OCI-LY7 (cell line): ENCODE measurements at regions not wholly inside any gene's neighbourhood (a gene's known extent, or its start where the extent isn't known, plus 50 kb on each side); places are given as distances from the start of the nearest gene placed in this dataset.

Experiments used
- BruUV-seq: library from RNA; stranded (reverse); fragments of 400-500 nt; replicated peaks from 2 replicates; lab custom pipeline; 2021; lab: Mats Ljungman, UMichigan
- CTCF ChIA-PET: fragments of 300-600 bp; sonication (Branson Sonifier 250); formaldehyde crosslinking; loops from one replicate; lab custom pipeline; 2022; ENCODE audit warnings: antibody characterized with exemption; ENCODE audit not compliant: unreplicated experiment; lab: Charles Lee
- POLR2A ChIA-PET: fragments of 300-600 bp; sonication (Branson Sonifier 250); formaldehyde crosslinking; loops from one replicate; lab custom pipeline; 2022; ENCODE audit warnings: antibody characterized with exemption; lab: Charles Lee
- DNase-seq: peaks from one replicate; pipeline ENCODE4 v3.0.0-alpha.2; 2015; ENCODE audit warnings: low spot score
- H2AFZ ChIP-seq: fragments of 200-600 bp; sonication (generic), shearing (Covaris generic); 2 replicates; pipeline ENCODE4 v1.6.1; 2014; ENCODE audit warnings: mild to moderate bottlenecking, antibody characterized with exemption, low read length, moderate library complexity
- H3K27ac ChIP-seq: fragments of 200-600 bp; sonication (generic); 2 replicates; pipeline ENCODE4 v1.5.1; 2014; ENCODE audit warnings: mixed run types, low read depth, mild to moderate bottlenecking, moderate library complexity, low read length, inconsistent platforms; ENCODE audit not compliant: poor library complexity, severe bottlenecking
- H3K36me3 ChIP-seq: fragments of 200-600 bp; sonication (generic); 2 replicates; pipeline ENCODE4 v1.6.1; 2014; ENCODE audit warnings: mild to moderate bottlenecking, antibody characterized with exemption, low read length, moderate library complexity, mixed read lengths; ENCODE audit not compliant: insufficient read depth
- H3K4me1 ChIP-seq: fragments of 200-600 bp; sonication (generic); 2 replicates; pipeline ENCODE4 v1.5.1; 2014; ENCODE audit warnings: mild to moderate bottlenecking, low read length; ENCODE audit not compliant: insufficient read depth, poor library complexity, severe bottlenecking
- H3K4me2 ChIP-seq: fragments of 200-600 bp; sonication (generic); 2 replicates; pipeline ENCODE4 v1.6.1; 2014; ENCODE audit warnings: mild to moderate bottlenecking, low read length
- H3K4me3 ChIP-seq: fragments of 200-600 bp; sonication (generic); 2 replicates; pipeline ENCODE4 v1.5.1; 2014; ENCODE audit warnings: mild to moderate bottlenecking, low read depth, low read length; ENCODE audit not compliant: poor library complexity, severe bottlenecking
- H3K79me2 ChIP-seq: fragments of 200-600 bp; sonication (generic); 2 replicates; pipeline ENCODE4 v1.6.1; 2016; ENCODE audit warnings: low read depth, mild to moderate bottlenecking, low read length, moderate library complexity, mixed read lengths; ENCODE audit not compliant: insufficient read depth
- H3K9me2 ChIP-seq: fragments of 200-600 bp; sonication (generic); 2 replicates; pipeline ENCODE4 v1.6.1; 2016; ENCODE audit warnings: mild to moderate bottlenecking, low read length, mixed read lengths; ENCODE audit not compliant: insufficient read depth
- H3K9me3 ChIP-seq: fragments of 200-600 bp; sonication (generic); 2 replicates; pipeline ENCODE4 v1.6.1; 2014; ENCODE audit warnings: mild to moderate bottlenecking, mixed run types, low read length, mixed read lengths
- H4K20me1 ChIP-seq: fragments of 200-600 bp; sonication (generic); 2 replicates; pipeline ENCODE4 v1.6.1; 2014; ENCODE audit warnings: mild to moderate bottlenecking, antibody characterized with exemption, low read length, moderate library complexity, mixed read lengths; ENCODE audit not compliant: insufficient read depth
- EZH2phosphoT487 ChIP-seq: fragments of 200-600 bp; sonication (generic); IDR thresholded peaks from 2 replicates; pipeline ENCODE4 v1.6.1; 2018; ENCODE audit warnings: low read depth, borderline replicate concordance, mild to moderate bottlenecking, mixed run types, antibody characterized with exemption, low read length, moderate library complexity, mixed read lengths
- intact Hi-C: fragments of 100-400 bp; cut with micrococcal nuclease; formaldehyde crosslinking; loops from one replicate; pipeline ENCODE4 v1.10.0; 2022; ENCODE audit not compliant: unreplicated experiment
- TF ChIP-seq, protein P1 (sequence below): fragments of 200-600 bp; sonication (generic); conservative IDR thresholded peaks from 2 replicates; pipeline ENCODE4 v1.5.1; 2014; ENCODE audit warnings: mild to moderate bottlenecking, antibody characterized with exemption, low read length, moderate library complexity, mixed read lengths

DNA sequence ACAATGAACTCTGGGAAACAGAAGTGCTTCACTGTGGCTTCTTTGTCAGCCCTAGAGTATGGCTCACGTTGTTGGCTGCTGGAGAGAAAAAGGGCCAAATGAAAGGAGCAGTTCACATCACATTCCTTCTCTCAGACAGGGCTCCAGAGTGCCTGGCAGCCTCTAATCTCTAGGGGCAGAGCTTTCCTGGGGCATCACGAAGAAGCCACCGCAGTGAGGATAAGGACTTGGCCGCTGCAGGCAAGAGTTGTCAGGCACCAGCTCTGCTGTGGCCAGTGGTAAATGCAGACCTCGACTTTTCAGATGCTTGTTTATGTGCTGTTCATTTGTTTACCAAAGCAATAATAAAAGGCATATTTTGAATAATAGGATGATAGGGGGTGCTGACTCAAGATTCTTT, 227.2 kb downstream of the ICE1 start:
- Histone ChIP-seq H3K79me2 (no peaks in the 10 kb centered on the region), H3K27ac (no peak overlapping the region), H3K9me2 (no peaks in the 10 kb centered on the region), H2AFZ (no peak overlapping the region), H3K9me3 (no peaks in the 10 kb centered on the region), H3K4me2 (no peak overlapping the region), H4K20me1 (no peaks in the 10 kb centered on the region), H3K36me3 (no peaks in the 10 kb centered on the region), H3K4me3 (no peak overlapping the region), H3K4me1 (no peaks in the 10 kb centered on the region)
- POLR2A ChIA-PET, result no interaction called here
- no TSS peak for BruUV-seq
- DNase-seq, result no peak
- intact Hi-C loops, result no loop called here
- TF ChIP-seq EZH2phosphoT487, result no peak
- TF ChIP-seq, protein P1, sequence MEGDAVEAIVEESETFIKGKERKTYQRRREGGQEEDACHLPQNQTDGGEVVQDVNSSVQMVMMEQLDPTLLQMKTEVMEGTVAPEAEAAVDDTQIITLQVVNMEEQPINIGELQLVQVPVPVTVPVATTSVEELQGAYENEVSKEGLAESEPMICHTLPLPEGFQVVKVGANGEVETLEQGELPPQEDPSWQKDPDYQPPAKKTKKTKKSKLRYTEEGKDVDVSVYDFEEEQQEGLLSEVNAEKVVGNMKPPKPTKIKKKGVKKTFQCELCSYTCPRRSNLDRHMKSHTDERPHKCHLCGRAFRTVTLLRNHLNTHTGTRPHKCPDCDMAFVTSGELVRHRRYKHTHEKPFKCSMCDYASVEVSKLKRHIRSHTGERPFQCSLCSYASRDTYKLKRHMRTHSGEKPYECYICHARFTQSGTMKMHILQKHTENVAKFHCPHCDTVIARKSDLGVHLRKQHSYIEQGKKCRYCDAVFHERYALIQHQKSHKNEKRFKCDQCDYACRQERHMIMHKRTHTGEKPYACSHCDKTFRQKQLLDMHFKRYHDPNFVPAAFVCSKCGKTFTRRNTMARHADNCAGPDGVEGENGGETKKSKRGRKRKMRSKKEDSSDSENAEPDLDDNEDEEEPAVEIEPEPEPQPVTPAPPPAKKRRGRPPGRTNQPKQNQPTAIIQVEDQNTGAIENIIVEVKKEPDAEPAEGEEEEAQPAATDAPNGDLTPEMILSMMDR, result no peak
- CTCF ChIA-PET, result no interaction called here

DNA sequence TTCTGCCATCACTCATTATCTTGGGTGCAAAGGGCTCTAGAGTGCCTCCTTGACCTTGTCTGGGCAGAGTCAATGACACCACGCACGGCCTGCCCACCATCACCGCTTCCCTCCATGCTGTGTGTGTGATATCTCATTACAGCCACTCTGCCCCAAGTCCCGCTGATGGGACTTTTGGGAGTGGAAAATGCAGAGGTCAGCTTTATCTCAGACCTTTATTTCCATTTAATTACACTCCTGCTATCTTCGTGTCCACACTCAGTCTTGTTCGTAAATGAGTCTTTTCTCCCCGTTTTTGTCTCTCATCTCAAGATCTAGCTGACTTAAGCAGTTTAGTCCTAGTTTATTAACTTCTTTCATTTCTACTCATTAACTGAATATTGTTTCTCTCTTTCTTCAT, 226.2 kb downstream of the ICE1 start:
- Histone ChIP-seq H3K79me2 (no peaks in the 10 kb centered on the region), H4K20me1 (no peaks in the 10 kb centered on the region), H2AFZ (no peak overlapping the region), H3K4me3 (no peak overlapping the region), H3K4me1 (no peaks in the 10 kb centered on the region), H3K9me2 (no peaks in the 10 kb centered on the region), H3K36me3 (no peaks in the 10 kb centered on the region), H3K27ac (no peak overlapping the region), H3K9me3 (no peaks in the 10 kb centered on the region), H3K4me2 (no peak overlapping the region)
- no peak for DNase-seq
- no TSS peak for BruUV-seq
- intact Hi-C loops, result no loop called here
- ChIA-PET CTCF (no interaction called here), POLR2A (no interaction called here)
- no peak for TF ChIP-seq EZH2phosphoT487
- TF ChIP-seq, protein P1, result no peak

DNA sequence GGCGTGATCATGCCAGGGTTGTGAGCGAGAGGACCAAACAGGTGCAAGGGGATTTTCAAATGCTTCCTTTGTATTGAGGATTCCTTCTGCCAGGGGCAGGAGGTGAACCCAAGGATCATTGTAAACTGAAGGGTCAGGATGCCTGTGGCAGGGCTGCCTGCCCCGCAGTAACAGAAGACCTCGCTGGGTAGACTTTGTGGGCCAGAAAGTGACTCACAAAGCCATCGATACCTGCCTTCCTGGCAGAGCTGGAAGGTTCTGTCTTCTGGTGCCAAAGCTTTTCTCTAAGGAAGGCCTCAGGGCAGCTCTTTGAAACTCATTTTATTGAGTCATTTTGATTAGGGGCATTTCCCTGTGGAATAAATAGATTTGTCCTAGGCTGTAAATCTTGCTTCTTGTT, 223.4 kb downstream of the ICE1 start:
- no peaks in the 10 kb centered on the region for H3K9me3 ChIP-seq
- CTCF ChIA-PET, result no interaction called here

More for the DNA sequence above, 223.4 kb downstream of the ICE1 start:
- Histone ChIP-seq H3K36me3 (no peaks in the 10 kb centered on the region), H3K27ac (no peak overlapping the region), H4K20me1 (no peaks in the 10 kb centered on the region), H3K79me2 (no peaks in the 10 kb centered on the region), H3K4me1 (no peaks in the 10 kb centered on the region), H2AFZ (no peak overlapping the region), H3K4me3 (no peak overlapping the region), H3K9me2 (no peaks in the 10 kb centered on the region), H3K4me2 (no peak overlapping the region)
- no peak for DNase-seq
- TF ChIP-seq, protein P1, result no peak
- TF ChIP-seq EZH2phosphoT487, result no peak
- intact Hi-C loops, result no loop called here
- no TSS peak for BruUV-seq
- POLR2A ChIA-PET, result interaction anchor here (0.5 to 0.8 kb wide), 2 partner anchors 120 to 194 kb away, joined by 3 read pairs; no protein-coding TSS in a partner anchor
